NCI-H1436 (cell line): ENCODE measurements at regions not wholly inside any gene's neighbourhood (a gene's known extent, or its start where the extent isn't known, plus 50 kb on each side); places are given as distances from the start of the nearest gene placed in this dataset.
"Not testable (repeated sequence)": the region's sequence is repeated elsewhere in the genome, so short reads cannot be mapped to it uniquely, and the experiment has no call there.

ENCODE experiments used
- DNase-seq: peaks from one replicate; lab custom pipeline; 2025; lab: John Stamatoyannopoulos, UW

- DNase-seq, result no peak
These were observed 473.6 kb upstream of the ZP4 start for GRCh38 chr1:238364214-238364892.

DNA sequence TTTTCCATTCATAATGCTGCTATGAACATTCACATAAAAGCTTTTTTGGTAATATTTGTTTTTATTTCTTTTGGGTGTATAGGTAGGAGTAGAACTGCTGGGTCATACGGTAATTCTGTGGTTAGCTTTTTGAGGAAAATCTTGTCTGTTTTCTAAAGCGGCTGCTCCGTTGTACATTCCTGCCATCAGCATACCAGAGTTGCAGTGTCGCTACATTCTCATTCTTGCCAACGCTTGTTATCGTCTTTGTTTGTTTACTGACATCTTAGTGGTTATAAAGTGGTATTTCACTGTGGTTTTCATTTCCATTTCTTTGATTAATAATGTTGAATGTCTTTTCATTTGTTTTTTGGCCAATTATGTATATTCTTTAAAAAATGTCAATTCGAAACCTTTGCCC is 469.8 kb upstream of the ZP4 start:
- DNase-seq, result no peak

DNA sequence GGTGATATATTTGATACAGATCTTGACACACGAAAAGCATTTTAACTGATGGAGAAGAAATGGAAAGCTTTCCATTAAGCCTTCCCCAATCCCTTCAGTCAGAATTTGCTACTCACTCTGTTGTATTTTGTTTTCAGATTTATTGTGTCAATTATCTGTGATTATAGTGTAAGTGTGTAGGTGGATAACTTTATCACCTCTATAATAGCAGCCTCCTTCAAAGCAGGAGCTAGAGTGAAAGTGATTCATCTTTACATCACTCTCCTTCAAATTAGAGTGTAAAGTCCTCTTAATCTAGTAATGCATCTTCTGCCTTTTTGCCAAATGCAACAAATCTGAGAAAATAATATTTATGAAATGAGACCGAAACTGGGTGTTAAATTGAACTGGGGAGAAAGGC is 459.7 kb upstream of the ZP4 start:
- DNase-seq, result no peak

- DNase-seq, result no peak
These were observed 455.6 kb upstream of the ZP4 start for GRCh38 chr1:238346340-238346739.

DNA sequence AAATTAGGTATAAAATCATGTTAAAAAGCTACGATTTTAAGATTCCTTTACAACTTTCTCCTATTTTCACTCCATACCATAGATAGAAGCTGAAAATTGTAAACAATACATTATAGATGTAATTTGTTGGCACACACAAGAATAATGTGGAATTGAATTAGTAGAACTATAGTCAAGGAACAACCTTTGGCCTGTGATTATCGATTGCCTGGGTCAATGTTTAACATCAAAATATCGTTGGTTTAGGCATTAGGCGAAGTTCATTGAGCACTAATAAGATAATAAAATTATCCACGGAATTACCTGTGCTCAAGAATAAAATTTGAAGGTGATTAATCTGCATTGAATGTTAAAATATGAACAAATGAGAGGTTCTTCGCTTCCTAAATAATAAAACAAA is 455.1 kb upstream of the ZP4 start:
- DNase-seq, result no peak

GRCh38 chr1:238343852-238344251 is 453.1 kb upstream of the ZP4 start:
- no peak for DNase-seq

GRCh38 chr1:238341395-238341794 is 450.7 kb upstream of the ZP4 start:
- no peak for DNase-seq

DNA sequence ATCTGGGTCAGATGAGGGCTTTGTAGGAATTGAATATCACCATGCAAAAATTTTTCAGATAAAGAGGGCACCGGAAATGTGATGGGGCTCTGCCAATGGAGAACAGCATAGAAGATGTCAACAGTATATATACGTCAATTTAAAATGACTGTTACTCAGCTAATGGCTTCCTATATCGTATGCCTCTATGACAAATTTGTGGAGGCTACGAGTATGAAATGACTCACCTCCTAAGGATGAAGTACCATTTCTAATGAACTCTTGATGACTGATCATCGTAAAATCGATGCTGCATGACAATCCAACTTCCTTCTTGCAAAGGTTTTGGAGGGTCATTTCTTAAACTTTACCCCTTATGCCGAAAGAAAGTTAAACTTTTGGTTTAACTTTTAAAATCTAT is 450.3 kb upstream of the ZP4 start:
- DNase-seq, result no peak

GRCh38 chr1:238336531-238336930 is 445.8 kb upstream of the ZP4 start:
- no peak for DNase-seq

DNA sequence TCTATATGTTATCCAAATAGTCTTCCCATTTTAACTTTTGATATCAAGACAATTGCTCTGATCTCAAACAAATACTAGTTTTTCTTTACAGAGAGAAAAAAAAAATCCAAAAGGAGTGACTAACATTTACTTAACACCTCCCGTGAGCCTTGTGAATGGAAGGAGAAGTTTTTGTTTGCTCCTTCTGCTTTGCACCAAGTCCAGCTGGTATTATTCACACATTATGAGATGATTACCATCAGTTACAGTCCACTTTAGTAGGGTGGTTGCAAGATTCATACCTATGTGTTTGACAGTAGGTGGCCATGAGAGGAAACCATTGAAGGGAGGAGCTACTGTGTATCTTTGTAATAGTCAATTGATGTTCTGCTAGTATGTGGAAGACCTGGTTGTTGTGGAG is 443.4 kb upstream of the ZP4 start:
- DNase-seq, result no peak

DNA sequence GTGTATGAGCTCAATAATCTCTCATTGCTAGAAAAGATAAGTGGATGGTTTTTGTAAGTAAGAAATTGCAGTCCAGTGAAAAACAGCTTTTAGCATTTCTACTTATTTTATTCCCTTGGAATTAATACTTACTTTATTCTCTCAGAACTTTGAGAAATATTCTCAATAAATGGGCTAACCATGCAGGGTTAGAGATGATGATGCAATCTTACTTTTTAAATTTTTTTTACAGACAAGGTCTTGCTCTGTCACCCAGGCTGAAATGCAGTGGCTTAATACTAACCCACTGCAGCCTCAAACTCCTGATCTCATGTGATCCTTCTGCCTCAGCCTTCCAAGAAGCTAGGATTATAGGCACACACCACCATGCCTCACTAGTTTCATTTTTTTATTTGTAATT is 440.8 kb upstream of the ZP4 start:
- no peak for DNase-seq

GRCh38 chr1:238329671-238330070 is 438.9 kb upstream of the ZP4 start:
- DNase-seq, result no peak

- DNase-seq, result not testable (repeated sequence)
These were observed 436.3 kb upstream of the ZP4 start for GRCh38 chr1:238327033-238327432.

DNA sequence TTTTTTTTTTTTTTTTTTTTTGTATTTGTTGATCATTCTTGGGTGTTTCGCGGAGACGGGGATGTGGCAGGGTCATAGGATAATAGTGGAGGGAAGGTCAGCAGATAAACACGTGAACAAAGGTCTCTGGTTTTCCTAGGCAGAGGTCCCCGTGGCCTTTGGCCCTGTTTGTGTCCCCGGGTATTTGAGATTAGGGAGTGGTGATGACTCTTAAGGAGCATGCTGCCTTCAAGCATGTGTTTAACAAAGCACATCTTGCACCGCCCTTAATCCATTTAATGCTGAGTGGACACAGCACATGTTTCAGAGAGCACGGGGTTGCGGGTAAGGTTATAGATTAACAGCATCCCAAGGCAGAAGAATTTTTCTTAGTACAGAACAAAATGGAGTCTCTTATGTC is 435.8 kb upstream of the ZP4 start:
- not testable (repeated sequence) for DNase-seq

- no peak for DNase-seq
These were observed 433.6 kb upstream of the ZP4 start for GRCh38 chr1:238324211-238324864.

DNA sequence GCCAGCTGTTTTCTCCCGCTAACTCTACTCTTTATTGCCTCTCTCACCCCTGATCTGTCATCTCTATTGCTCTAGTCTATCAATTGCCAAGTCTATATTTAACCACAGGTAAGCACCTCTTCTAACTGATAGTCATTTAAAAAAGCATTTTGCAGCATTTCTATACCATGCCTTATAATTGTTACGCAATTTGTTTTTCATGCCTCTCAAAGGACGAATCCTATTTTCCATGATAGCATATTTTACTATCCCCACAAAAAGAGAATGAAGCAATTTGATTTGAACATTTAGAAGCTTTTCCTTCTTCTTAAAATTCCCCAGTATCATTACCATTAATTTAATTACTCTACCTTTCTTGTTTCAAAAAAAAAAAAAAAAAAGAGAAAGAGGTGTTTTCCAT is 432.8 kb upstream of the ZP4 start:
- no peak for DNase-seq

GRCh38 chr1:238319957-238320356 is 429.2 kb upstream of the ZP4 start:
- DNase-seq, result no peak

- no peak for DNase-seq
These were observed 427.8 kb upstream of the ZP4 start for GRCh38 chr1:238318294-238319110.

GRCh38 chr1:238312969-238313368 is 422.2 kb upstream of the ZP4 start:
- DNase-seq, result no peak

GRCh38 chr1:238306411-238306810 is 415.7 kb upstream of the ZP4 start:
- no peak for DNase-seq

- no peak for DNase-seq
These were observed 411.9 kb upstream of the ZP4 start for GRCh38 chr1:238302646-238303045.

GRCh38 chr1:238296371-238296770 is 405.6 kb upstream of the ZP4 start:
- no peak for DNase-seq

DNA sequence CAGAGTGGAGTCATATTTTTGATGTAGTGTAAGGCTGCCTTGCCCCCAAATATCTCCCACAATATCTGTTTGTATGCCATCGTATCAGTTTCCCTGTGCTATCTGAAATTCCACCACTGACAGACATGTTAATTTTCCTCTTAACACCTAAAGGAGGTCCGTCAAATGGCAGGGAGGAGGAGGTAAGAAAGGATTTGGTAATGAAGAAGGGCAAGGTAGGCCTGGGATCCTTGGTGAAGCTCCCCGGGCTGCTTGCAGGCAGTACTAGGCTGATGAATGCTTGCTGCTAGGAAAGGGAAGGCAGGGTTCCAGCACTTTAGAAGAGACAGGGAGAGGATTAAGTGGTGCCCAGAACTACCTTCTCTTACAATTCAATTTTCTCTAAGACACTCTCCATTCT is 402.4 kb upstream of the ZP4 start:
- no peak for DNase-seq
